HG02981 (cell line): ENCODE measurements at regions not wholly inside any gene's neighbourhood (a gene's known extent, or its start where the extent isn't known, plus 50 kb on each side); places are given as distances from the start of the nearest gene placed in this dataset.

ENCODE experiments used
- ATAC-seq: cut with Tn5 transposase; IDR thresholded peaks from one replicate; pipeline ENCODE4 v1.9.1; 2021; ENCODE audit warnings: mild to moderate bottlenecking, moderate library complexity; ENCODE audit not compliant: unreplicated experiment

DNA sequence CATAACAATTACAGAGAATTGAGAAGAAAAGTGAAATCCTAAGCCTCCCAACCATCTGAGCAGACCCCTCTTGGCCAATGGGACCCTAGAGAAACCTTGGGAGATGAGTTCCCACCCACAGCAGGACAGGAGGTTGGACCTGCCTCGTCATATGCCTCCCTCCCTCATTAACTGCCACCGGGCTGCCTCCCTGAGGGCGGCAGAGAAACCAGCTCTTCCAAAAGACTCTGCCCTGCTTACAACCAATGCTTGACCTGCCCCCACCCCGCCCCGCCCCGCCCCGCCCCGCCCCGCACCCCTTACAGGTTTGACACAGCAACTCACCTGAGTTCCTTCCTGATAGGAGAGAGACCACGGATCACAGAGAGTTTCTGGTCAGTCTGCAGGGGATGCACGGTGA, 86.1 kb downstream of the ADRA2C start:
- no peak for ATAC-seq

DNA sequence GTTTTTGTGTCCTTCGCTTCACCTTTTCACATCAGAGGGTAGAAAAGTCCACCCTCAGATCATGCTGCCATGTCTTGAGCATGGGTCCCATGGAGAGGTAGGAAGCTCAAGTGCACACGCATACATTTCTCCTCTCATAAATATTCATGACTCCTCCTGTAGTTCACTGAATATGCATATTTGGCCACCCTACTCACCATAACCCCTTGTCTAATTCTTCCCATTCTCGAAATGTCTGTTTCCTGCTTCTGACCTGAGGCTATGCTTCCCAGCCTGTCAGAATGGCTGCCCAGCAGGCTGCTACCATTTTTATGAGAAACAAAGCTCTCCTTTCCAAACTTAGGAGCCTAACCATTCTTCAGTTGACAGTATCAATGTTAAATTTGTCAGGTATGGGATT, 86.5 kb downstream of the ADRA2C start:
- ATAC-seq: no peak

- ATAC-seq: no peak
These were observed 87.3 kb downstream of the ADRA2C start for GRCh38 chr4:3853388-3854035.

DNA sequence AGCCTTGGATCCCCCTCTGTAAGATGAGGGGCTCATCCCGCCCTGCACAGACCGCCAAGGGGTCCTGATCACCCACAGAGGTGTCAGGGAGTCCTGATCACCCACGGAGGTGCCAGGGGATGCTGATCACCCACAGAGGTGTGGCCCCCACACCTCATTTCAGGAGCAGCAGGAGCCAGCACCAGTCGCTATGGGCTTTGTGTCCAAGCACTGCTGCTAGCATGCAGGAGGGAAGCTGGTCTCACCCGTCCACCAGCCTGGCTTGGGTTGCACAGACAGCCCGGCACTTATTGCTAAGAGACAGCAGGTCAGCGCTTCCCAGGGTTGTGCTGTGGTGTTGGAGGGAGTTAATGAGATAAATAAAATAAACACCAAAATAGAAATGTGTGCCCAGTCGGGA, 88.5 kb downstream of the ADRA2C start:
- ATAC-seq: no peak

DNA sequence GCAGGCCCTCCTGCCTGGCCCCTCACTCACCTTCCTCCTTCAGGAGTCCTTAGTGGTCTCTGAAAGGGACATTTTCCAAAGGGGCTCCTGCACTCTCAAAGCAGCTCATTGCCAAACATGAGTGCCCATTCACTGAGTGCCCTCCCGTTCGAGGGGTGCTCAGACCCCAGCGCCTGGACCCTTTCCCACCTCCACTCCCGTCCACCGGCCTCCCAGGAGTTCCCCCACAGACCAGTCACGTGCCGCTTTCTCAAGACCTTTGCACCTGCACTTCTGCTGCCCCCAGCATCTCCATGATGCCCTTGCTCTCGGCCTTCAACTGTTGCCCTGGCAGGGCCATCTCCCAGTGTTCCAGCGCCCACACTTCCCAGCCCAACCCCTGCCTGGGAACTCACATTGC, 89.5 kb downstream of the ADRA2C start:
- no peak for ATAC-seq

DNA sequence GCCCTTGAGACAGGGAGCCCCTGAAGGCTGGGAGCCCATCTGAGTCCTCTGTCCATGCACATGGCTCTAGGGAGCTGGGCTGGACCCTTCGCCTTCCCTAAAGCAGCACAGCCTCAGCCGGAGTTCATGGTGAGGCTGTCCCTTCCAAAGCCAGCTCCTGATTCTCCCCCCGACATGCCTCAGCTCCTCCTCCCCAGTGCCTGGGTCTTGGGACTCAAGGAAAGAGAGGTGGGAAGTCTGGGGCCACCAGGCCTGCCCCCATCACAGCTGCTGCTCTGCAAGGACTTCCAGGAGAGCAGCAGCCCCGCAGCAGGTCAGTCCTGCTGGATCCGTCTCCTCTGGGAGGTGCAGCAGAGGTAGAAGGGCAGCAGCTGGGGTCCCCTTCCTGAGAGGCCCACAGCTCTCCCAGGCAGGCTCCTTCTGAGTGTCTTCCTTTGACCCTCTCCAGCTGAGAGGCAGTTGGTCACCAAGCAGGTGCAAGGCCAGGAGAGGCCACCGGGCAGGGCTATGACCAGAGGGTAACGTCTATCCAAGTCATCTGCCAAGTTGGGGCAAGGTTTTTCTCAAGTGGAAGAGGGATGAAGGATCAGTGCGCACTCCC, 90.5 kb downstream of the ADRA2C start:
- ATAC-seq: no peak

GRCh38 chr4:3857269-3857926, 91.2 kb downstream of the ADRA2C start:
- ATAC-seq: no peak

- ATAC-seq: no peak
These were observed 92.0 kb downstream of the ADRA2C start for GRCh38 chr4:3858046-3858730.

DNA sequence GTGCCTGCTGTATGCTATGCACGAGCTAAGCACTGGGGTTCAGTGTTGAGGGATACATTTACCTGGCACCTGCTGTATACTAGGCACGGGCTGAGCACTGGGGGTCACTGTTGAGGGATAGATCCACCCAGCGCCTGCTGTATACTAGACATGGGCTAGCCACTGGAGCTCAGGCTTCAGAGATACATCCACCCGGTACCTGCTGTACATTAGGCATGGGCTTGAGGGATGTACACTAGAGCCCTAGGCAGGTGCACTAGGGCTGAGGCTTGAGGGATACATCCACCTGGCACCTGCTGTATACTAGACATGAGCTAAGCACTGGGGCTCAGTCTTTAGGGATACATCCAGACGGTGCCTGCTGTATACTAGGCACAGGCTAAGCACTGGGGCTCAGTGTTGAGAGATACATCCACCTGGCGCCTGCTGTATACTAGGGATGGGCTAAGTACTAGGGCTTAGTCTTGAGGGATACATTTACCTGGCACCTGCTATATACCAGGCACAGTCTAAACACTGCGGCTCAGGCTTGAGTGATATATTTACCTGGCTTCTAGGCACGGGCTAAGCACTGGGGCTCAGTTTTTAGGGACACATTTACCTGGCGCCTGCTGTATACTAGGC, 92.7 kb downstream of the ADRA2C start:
- no peak for ATAC-seq

GRCh38 chr4:3859571-3859970, 93.4 kb downstream of the ADRA2C start:
- no peak for ATAC-seq

DNA sequence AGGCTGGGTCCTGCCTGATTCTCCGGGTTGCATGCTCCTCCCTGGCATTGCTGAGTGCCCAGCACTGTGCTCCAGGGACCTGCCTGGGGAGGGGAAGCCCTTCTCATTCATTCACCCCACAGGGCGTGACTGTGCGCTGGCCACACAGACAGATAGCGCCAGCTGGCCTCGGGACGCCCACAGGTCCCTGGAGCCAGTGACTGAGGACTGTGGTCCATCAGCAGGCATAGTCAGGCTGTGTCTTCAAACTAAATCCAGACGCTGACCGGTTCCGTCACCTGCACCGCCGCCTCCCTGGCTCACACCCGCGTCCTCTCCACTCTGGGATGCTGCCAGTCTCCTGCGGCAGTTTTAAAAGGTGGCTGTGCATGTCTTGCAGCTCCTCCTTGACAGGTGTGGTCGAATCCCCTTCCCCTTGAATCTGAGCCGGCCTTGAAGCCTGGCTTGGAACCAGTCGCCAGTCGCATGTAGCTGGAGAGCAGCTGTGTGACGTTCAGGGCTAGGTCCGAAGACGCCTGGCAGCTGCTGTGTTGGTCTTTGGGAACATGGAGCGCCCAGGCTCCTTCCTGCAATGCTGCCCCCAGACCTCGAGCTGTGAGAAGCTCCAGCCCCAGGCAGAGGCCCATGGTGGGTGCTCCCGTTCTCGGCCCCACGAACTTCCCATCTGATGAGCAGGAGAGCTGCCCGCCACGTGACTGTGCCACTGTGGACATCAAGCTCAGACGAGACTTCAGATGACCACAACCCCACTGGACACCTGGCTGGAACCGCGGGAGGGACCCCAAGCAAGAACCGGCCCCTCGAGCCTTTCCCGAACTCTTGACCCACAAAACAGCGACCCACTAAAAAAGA, 94.1 kb downstream of the ADRA2C start:
- ATAC-seq: no peak

GRCh38 chr4:3860913-3861636, 94.9 kb downstream of the ADRA2C start:
- ATAC-seq: no peak

DNA sequence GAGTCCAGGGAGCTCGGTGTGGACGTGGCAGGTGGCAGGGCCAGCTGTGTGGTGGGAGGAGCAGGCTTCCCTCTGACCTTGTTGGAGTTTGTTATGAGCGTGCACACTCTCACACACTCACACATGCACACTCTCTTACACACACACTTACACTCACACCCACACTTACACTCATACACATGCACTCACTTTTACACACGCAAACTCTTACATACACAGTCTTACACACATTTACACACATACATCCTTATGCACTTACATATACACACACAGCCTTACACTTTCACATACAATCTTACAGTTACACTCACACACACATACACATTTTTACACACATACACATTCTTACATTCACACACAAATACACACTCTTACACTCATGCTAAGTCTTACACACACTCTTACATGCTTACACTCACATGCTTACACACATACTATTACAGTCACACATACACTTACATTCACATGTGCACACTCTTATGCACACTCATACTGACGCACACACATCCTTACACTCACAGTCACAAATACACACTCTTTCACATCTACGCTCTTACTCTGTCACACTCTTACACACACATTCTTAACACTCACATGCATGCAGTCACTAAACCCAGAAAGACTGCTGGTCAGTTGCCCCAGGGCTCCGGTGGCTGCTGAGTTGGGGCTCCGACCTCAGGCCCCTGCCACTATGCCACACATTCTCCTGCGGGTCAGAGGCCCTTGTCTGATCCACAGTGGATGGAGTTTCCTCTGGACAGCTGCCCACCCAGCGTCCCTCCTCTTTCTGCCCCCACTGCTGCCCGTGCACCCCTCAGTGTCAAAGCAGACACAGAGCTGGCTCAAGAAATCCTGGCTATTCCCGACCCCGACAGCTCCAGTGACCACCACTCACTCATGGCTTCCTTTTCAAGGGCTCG, 95.8 kb downstream of the ADRA2C start:
- ATAC-seq: no peak

GRCh38 chr4:3862640-3863420, 96.6 kb downstream of the ADRA2C start:
- no peak for ATAC-seq

GRCh38 chr4:3863841-3864741, 97.9 kb downstream of the ADRA2C start:
- no peak for ATAC-seq

GRCh38 chr4:3864742-3865721, 98.8 kb downstream of the ADRA2C start:
- ATAC-seq: no peak
